GM12878 (cell line): ENCODE measurements at regions not wholly inside any gene's neighbourhood (a gene's known extent, or its start where the extent isn't known, plus 50 kb on each side); places are given as distances from the start of the nearest gene placed in this dataset.
A peak's percentile ranks its signal among the peaks of the same experiment; 100 is the strongest.

Experiments used
- ATAC-seq: fragments of 200-7000 bp; cut with Tn5 transposase; 3 replicates; pipeline ENCODE4 v1.9.1; 2020; ENCODE audit warnings: mild to moderate bottlenecking, moderate library complexity
- BruUV-seq: library from RNA; stranded (reverse); fragments of 400-500 nt; replicated peaks from 2 replicates; lab custom pipeline; 2021; lab: Mats Ljungman, UMichigan
- CTCF ChIA-PET: fragments of 300-600 bp; sonication (Branson Sonifier 250); formaldehyde crosslinking; extraction: SDS; loops from one replicate; lab custom pipeline; 2021; ENCODE audit warnings: inconsistent platforms; lab: Yijun Ruan, JAX
- POLR2A ChIA-PET: fragments of 350-600 bp; formaldehyde crosslinking; extraction: SDS; loops from one replicate; lab custom pipeline; 2021; ENCODE audit warnings: inconsistent platforms; lab: Charles Lee
- RAD21 ChIA-PET: fragments of 300-600 bp; sonication (Branson Sonifier 250); formaldehyde crosslinking; loops from one replicate; lab custom pipeline; 2023; ENCODE audit warnings: antibody characterized with exemption; ENCODE audit not compliant: unreplicated experiment; lab: Charles Lee
- SMC1A ChIA-PET: fragments of 300-600 bp; sonication (Branson Sonifier 250); formaldehyde crosslinking; loops from one replicate; lab custom pipeline; 2023; ENCODE audit not compliant: unreplicated experiment, uncharacterized antibody; lab: Charles Lee
- DNase-seq: peaks from one replicate; pipeline ENCODE4 v3.0.0-alpha.2; 2011; ENCODE audit warnings: low read depth, low spot score
- FAIRE-seq: peaks from 3 replicates; lab custom pipeline; 2011; peaks lifted over from hg19 to GRCh38; lab: Jason Lieb, UNC
- H2AFZ ChIP-seq: 2 replicates; pipeline ENCODE4 v1.6.0; 2011; ENCODE audit warnings: low read depth, low read length, control low read depth; ENCODE audit not compliant: control insufficient read depth
- H3K27ac ChIP-seq: 2 replicates; pipeline ENCODE4 v1.5.1; 2011; ENCODE audit warnings: control low read depth; ENCODE audit not compliant: control insufficient read depth, insufficient read depth
- H3K27me3 ChIP-seq, 2 experiments: replicated peaks in 1 of 2; 2 replicates each; pipeline versions ENCODE4 v1.6.0 to v1.6.1; 2011; ENCODE audit warnings: low read length in 1 of 2; ENCODE audit not compliant: control insufficient read depth in 2 of 2, insufficient read depth in 2 of 2
- H3K36me3 ChIP-seq, 2 experiments: 2 replicates each; pipeline ENCODE4 v1.5.1; 2011; ENCODE audit warnings: low read length in 1 of 2; ENCODE audit not compliant: control insufficient read depth in 2 of 2, insufficient read depth in 2 of 2
- H3K4me1 ChIP-seq: 2 replicates; pipeline ENCODE4 v1.6.1; 2011; ENCODE audit warnings: mild to moderate bottlenecking, low read length, moderate library complexity, mixed read lengths; ENCODE audit not compliant: control insufficient read depth, insufficient read depth
- H3K4me2 ChIP-seq: 2 replicates; pipeline ENCODE4 v1.6.0; 2011; ENCODE audit warnings: control low read depth; ENCODE audit not compliant: control insufficient read depth, insufficient read depth
- H3K4me3 ChIP-seq: fragments of 200-600 bp; sonication (generic); 2 replicates; pipeline ENCODE4 v1.5.1; 2016
- H3K79me2 ChIP-seq: 2 replicates; pipeline ENCODE4 v1.6.0; 2011; ENCODE audit warnings: low read length; ENCODE audit not compliant: control insufficient read depth, insufficient read depth
- H3K9ac ChIP-seq: 2 replicates; pipeline ENCODE4 v1.8.0; 2011; ENCODE audit warnings: low read length, control low read depth, mixed read lengths; ENCODE audit not compliant: control insufficient read depth, insufficient read depth
- H3K9me3 ChIP-seq: replicated peaks from 3 replicates; pipeline ENCODE4 v1.5.1; 2011; ENCODE audit warnings: mild to moderate bottlenecking, low read length; ENCODE audit not compliant: control insufficient read depth, insufficient read depth
- H4K20me1 ChIP-seq: 2 replicates; pipeline ENCODE4 v1.6.0; 2011; ENCODE audit not compliant: control insufficient read depth, insufficient read depth
- ATF2 ChIP-seq: IDR thresholded peaks from 2 replicates; pipeline ENCODE4 v1.6.1; 2012; ENCODE audit warnings: low read length, inconsistent platforms
- MXI1 ChIP-seq: fragments of 150-350 bp; IDR thresholded peaks from 2 replicates; pipeline ENCODE4 v1.6.1; 2011; ENCODE audit warnings: low read depth, mild to moderate bottlenecking, inconsistent platforms, low read length, improper control_type of control experiment
- RFX5 ChIP-seq: IDR thresholded peaks from 2 replicates; pipeline ENCODE4 v1.6.1; 2011; ENCODE audit warnings: low read depth, low read length, improper control_type of control experiment
- SMC3 ChIP-seq: IDR thresholded peaks from 2 replicates; pipeline ENCODE4 v1.6.1; 2011; ENCODE audit warnings: low read length, improper control_type of control experiment, borderline replicate concordance
- SPI1 ChIP-seq: IDR thresholded peaks from 2 replicates; pipeline ENCODE4 v1.6.1; 2011; ENCODE audit warnings: low read depth, mild to moderate bottlenecking, low read length, moderate library complexity, borderline replicate concordance; ENCODE audit not compliant: insufficient read depth
- ZBED1 ChIP-seq: IDR thresholded peaks from 2 replicates; pipeline ENCODE4 v1.6.1; 2016; ENCODE audit warnings: borderline replicate concordance
- ZNF24 ChIP-seq: fragments of 450-650 bp; IDR thresholded peaks from 2 replicates; pipeline ENCODE4 v1.6.1; 2017; ENCODE audit warnings: antibody characterized with exemption, mild to moderate bottlenecking
- WGBS: methylation state at CpG from one replicate; pipeline ENCODE4 v1.1.6; 2016; ENCODE audit warnings: low lambda C conversion rate; ENCODE audit not compliant: insufficient replicate concordance, insufficient coverage; ENCODE audit errors: missing lambda C conversion rate; 5-methylcytosine and 5-hydroxymethylcytosine counted together
- in situ Hi-C: fragments of 300-500 bp; cut with MboI; formaldehyde crosslinking; loops from 9 replicates; pipeline ENCODE4 v1.14.3; 2018; ENCODE audit warnings: mixed read lengths
- intact Hi-C: fragments of 100-400 bp; cut with micrococcal nuclease; formaldehyde crosslinking; loops from one replicate; pipeline ENCODE4 v1.14.2; 2022; ENCODE audit not compliant: unreplicated experiment
- TF ChIP-seq, protein P1 (sequence below): fragments of 450-650 bp; IDR thresholded peaks from 2 replicates; pipeline ENCODE4 v1.6.1; 2016; ENCODE audit warnings: mild to moderate bottlenecking

DNA sequence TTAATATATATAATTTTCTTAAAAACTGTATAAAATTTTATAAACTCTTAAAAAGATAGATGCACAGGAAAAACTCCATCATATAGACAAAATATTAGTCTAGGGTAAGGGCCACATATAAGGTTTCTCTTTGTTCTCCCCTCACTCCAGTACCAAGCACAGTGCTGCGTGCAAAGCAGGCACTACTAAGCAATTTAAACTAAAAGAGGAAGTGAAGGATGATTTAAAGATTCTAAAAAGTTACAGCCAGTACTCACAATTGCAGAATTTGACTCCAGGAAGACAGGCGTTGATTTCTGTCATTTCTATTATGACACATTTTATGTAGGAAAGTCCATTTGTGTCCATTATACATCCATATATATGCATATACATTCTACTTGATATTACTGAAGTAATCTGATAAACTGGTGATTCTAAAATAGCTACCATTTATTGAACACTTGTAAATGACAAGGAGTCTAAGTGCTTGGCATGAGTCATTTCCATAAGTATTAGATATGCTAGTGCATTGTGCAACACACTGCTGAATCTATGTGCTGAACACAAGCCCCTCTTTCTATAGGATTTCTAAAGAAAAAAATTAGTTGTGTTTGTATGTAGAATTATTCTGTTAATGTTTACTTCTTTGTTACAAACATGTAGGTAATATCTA lies 785.5 kb upstream of the ARRDC4 start:
- H3K27ac ChIP-seq: no peak overlapping the region
- ATAC-seq: peak; percentile 66
- no peaks in the 10 kb centered on the region for H3K4me1 ChIP-seq
- H3K27me3 ChIP-seq: no peaks in the 10 kb centered on the region
- BruUV-seq: no TSS peak
- TF ChIP-seq, protein P1, sequence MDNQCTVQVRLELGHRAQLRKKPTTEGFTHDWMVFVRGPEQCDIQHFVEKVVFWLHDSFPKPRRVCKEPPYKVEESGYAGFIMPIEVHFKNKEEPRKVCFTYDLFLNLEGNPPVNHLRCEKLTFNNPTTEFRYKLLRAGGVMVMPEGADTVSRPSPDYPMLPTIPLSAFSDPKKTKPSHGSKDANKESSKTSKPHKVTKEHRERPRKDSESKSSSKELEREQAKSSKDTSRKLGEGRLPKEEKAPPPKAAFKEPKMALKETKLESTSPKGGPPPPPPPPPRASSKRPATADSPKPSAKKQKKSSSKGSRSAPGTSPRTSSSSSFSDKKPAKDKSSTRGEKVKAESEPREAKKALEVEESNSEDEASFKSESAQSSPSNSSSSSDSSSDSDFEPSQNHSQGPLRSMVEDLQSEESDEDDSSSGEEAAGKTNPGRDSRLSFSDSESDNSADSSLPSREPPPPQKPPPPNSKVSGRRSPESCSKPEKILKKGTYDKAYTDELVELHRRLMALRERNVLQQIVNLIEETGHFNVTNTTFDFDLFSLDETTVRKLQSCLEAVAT: no peak
- TF ChIP-seq SMC3 (no peak), ZNF24 (peak; percentile 30; the same call in 1 of the 2 replicates), ATF2 (no peak), RFX5 (no peak), MXI1 (no peak), ZBED1 (no peak), SPI1 (peak; percentile 53; the same call in 1 of the 2 replicates)
- WGBS: 0% methylated on average over 2 of the region's 2 CpGs
- no peaks in the 10 kb centered on the region for H3K9me3 ChIP-seq
- RAD21 ChIA-PET: no interaction called here
- no peak overlapping the region for H3K9ac ChIP-seq
- in situ Hi-C loops (no loop called here), intact Hi-C loops (no loop called here)
- SMC1A ChIA-PET: interaction anchor here (1.0 to 3.1 kb wide), 9 partner anchors 8 to 34 kb away, joined by 3 to 9 read pairs (median 4); no protein-coding TSS in a partner anchor
- no peak overlapping the region for H3K4me3 ChIP-seq
- no peaks in the 10 kb centered on the region for H3K79me2 ChIP-seq
- H2AFZ ChIP-seq: no peak overlapping the region
- H4K20me1 ChIP-seq: no peaks in the 10 kb centered on the region
- DNase-seq: no peak
- POLR2A ChIA-PET: interaction anchor here (1.1 kb wide), 1 partner anchor 34 kb away, joined by 3 read pairs; no protein-coding TSS in a partner anchor
- H3K4me2 ChIP-seq: no peak overlapping the region
- H3K36me3 ChIP-seq: no peaks in the 10 kb centered on the region
- FAIRE-seq: no peak
- CTCF ChIA-PET: no interaction called here
